NCI-H226 (cell line): ENCODE measurements at regions not wholly inside any gene's neighbourhood (a gene's known extent, or its start where the extent isn't known, plus 50 kb on each side); places are given as distances from the start of the nearest gene placed in this dataset.

Source experiments
- DNase-seq: peaks from one replicate; pipeline ENCODE4 v3.0.0-alpha.2; 2015

GRCh38 chr6:91669154-91669870, 1082.4 kb upstream of the MAP3K7 start:
- no peak for DNase-seq

- DNase-seq, result no peak
These were observed 1080.7 kb upstream of the MAP3K7 start for GRCh38 chr6:91667596-91667995.

DNA sequence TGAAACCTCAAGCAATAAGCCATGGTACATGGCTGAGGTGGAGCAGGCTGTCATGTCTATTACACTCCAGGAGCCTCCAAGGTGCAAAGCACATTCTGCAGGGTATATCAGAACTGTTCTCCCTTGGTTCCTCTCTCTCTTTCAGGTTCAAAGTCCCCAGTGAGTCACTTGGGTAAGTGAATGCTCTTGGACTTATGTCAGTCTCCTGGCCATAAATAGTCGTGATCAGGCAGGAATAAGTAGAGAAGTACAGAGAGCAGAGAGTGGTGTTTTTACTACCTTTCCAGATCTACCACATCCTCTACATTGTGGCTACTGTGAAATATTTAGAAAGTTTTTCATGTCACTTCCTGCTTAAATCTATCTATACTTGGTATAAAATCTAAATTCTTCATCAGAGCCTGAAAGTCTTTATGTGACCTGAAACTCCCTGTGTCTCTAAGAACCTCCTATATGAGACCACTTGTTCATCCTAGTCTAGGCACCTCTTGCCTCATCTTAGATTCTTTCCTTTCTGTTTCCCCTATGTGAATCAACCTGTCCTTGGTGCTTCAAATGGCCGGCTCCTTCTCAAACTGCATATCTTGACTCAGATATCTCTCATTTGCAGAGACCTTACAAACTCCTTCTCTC, 1077.6 kb upstream of the MAP3K7 start:
- DNase-seq, result no peak

DNA sequence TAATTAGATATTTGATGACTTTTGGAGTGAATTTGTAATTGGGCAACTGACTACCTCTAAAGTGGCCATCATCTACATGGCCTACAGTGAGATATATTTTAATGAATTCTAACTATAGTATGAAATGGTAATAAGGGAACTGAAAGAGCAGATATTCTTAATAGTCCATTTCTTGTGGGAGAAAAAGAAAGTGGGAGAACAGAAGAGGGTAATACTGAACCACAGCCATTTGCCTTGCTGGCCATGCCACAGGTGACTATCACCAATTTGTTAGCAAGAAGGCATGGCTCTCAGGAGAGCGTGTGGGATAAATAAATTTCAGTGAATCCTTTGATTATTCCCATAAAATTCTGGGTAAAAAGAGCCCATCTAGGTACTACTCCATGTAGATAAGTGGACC, 1074.0 kb upstream of the MAP3K7 start:
- DNase-seq, result no peak

- DNase-seq, result no peak
These were observed 1073.0 kb upstream of the MAP3K7 start for GRCh38 chr6:91659891-91660290.

DNA sequence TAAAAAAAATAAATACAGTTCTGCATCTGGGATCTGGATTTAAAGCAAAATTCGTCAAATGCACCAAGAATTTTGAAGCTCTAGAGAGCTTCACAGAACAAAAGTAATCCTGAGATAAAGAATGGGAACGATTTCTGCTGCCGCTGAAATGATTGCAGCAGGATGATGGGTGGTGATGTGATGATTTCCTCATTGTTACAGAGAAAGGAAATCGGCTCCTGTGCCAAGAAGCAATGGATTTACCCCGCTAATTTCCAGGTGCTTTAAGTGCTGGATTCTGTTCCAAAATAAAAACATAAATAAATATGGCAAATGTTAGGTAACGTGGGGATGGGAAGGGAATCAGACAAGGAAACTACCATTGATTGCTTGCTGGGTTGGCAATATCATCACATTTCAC, 1067.9 kb upstream of the MAP3K7 start:
- no peak for DNase-seq

GRCh38 chr6:91654357-91654756, 1067.5 kb upstream of the MAP3K7 start:
- no peak for DNase-seq

DNA sequence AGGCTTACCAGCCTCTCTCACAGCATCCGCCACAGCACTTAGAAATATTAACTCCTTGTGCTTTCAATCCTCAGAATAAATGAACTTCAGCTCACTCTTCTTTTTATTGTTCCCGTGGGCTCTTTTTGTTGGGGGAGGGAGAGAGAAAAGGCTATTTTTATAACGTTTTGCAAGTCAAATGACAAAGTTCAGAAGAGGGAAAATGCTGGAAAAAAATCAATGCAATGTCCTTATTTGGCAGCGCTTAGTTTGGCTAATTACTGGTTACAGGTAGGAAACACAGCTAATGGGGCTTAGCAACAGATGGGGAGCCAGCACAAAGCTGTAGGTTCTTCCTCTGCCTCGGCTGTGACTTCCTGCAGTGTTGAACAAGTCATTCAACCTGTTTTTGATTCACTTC, 1067.0 kb upstream of the MAP3K7 start:
- no peak for DNase-seq

- DNase-seq, result no peak
These were observed 1066.3 kb upstream of the MAP3K7 start for GRCh38 chr6:91653076-91653723.

DNA sequence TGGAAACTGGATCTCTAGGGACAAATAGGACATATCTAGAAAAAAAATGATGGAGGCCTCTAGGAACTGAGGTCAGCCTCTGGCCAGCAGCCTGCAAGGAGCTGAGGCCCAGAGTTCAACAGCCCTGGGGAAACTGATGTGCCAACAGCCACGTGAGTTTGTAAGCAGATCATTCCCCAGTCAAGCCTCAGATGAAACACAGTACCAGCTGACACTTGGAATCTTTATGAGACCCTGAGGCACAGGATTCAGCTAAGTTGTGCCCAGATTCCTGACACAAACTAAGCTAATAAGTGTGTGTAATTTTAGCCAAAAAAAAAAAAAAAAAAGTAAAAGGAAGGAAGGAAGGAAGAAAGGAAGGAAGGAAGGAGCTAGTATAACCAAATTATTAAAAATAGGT, 1059.8 kb upstream of the MAP3K7 start:
- DNase-seq, result no peak

GRCh38 chr6:91645811-91646210, 1058.9 kb upstream of the MAP3K7 start:
- DNase-seq, result no peak

GRCh38 chr6:91637217-91637616, 1050.3 kb upstream of the MAP3K7 start:
- no peak for DNase-seq

- DNase-seq, result peak; percentile 30
These were observed 1047.9 kb upstream of the MAP3K7 start for GRCh38 chr6:91634791-91635190.

DNA sequence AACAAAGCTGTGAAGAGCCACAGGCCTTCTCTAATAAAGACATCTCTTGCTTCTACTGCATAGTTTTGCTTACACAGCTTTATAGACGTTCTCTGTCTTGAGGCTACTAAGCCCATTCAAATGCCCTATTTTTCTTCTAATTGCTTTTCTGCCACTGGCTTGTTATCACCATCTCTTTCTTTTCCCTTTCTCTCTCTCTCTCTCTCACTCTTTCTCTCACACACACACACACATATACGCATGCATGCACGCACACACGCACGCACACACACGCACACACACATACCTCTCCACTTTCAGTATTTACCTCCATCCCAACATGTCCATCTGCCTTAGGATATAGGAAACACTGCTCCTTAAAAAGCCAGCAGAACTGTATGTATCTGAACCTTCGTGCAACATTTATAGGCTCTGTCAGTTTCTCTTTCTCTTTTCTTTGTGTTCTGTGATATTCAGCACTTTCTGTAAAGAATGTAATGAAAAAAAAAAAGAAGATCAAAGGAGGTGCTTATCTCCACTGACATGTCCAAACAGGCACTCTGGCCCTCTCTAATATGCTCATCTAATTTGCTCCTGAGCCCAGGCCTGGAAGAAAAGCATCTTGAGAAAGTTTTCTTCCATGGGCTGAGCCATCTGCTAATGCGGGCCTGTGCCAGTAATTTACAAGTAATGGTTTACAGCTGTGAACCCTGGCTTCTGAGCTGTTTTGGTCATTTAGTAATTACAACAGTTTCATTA, 1046.7 kb upstream of the MAP3K7 start:
- no peak for DNase-seq

- no peak for DNase-seq
These were observed 1045.4 kb upstream of the MAP3K7 start for GRCh38 chr6:91632308-91632707.

DNA sequence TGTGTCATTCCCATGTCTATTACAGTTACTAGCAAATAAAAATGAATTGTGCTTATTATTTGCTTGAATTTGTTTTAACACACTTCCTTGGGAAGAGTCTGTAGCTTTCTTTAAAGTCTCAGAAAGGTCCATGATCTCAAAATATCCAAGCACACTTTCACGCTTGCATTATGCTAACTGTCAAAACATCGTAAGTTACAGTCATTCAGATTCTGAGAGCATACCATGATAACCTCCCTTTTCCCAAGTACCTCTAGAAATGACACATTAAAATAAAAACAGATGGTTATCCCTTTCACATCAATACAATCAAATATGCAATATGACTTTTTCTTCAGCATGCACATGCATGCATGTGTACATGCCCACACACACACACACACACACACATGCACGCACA, 1044.4 kb upstream of the MAP3K7 start:
- no peak for DNase-seq

- DNase-seq, result no peak
These were observed 1040.0 kb upstream of the MAP3K7 start for GRCh38 chr6:91626911-91627310.

DNA sequence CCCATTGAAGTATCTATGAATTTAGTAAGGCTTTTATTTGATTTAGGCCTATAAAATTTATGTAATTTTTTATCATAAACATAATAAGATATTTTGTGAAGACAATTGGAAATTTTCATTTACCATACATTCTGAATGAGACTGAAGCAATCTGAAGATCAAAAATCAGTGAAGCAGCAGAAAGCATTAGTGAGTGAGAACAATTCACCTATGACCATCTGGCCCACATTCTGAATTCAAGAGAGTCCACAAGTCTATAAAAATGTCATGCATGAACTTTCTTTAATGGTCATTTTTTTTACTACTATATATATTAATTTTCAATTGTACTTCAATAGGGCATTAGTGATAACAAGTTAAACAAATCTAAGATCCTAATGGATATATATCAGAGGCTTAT, 1026.6 kb upstream of the MAP3K7 start:
- DNase-seq, result no peak

DNA sequence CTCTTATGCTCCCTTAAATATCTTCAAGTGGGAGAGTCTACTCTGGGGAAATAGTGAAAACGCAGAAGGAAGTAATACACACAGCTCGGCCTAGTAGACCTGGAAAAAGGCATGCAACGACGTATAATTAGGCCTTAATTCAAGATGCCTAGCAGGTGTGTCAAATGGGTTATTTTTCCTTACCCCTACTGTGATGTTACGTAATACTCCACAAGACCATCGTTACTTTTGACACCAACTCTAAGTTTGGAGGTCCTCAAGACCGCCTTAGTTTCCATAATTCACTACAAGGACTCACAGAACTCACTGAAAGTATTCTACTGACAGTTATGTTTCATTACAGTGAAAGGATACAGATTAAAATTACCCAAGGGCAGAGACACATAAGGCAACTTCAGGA, 1024.3 kb upstream of the MAP3K7 start:
- no peak for DNase-seq

DNA sequence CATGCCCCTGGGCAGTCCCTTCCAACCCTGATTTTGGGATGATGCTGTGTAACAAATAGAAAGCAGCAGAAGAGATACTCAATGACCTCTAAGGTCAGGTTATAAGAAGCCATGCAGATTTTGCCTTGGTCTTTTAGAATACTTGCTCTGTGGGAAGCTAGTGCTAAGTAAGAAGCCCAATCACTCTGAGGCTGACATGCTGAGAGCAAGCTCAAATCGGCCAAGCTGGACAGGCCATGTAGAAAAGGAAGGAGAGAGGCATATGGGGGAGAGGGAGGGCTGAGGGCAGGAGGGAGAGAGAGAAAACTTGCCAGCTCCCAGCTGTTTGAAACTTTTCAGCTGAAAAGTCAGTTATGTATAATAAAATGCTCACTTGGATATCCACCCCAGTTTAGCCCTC, 1021.6 kb upstream of the MAP3K7 start:
- DNase-seq, result no peak

DNA sequence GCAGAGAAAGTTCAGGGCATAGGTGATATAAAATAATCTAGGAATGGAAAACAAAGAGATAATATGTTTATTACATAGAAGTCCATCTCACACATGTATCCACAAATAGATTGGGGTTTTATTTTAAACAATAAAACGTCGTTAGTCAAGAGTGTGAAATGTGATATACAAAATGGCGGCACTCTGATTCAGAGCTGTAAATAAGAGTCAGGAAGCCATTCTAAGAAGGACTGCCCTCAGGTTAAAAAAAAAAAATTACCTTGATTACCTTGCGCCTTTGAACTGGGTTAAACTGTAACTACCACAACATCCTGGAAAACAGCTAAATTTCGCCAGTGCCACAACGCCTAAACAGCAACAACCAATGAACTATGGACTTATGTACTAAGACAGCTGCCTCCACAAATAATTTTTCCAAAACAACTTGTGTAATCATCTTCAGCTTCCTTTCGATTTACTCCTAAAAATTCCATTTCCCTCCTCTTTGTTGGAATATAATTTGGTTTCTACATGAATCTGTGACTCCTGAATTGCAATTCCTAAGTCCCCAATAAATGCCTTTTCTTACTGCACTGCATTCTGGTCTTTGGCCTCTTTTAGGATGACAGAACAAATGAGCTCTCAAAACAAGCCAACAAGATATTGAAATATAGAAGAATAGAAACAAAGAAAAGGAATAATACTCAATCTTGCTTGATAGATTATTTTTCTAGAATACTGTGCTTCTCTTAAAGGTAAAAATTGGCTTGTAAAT, 1019.5 kb upstream of the MAP3K7 start:
- no peak for DNase-seq

GRCh38 chr6:91600561-91600960, 1013.7 kb upstream of the MAP3K7 start:
- DNase-seq, result no peak

DNA sequence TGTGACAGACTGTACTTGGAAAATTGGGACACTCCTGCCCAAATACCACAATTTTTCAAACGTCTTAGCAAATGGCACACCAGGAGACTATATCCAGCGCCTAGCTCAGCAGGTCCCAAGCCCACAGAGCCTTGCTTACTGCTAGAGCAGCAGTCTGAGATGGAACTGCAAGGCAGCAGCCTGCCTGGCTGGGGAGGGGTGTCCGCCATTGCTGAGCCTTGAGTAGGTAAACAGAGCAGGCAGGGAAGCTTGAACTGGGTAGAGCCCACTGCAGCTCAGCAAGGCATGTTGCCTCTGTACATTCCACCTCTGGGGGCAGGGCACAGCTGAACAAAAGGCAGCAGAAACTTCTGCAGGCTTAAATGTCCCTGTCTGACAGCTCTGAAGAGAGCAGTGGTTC, 1003.3 kb upstream of the MAP3K7 start:
- DNase-seq, result no peak
